GM18861 (cell line): ENCODE measurements at regions not wholly inside any gene's neighbourhood (a gene's known extent, or its start where the extent isn't known, plus 50 kb on each side); places are given as distances from the start of the nearest gene placed in this dataset.
"Not testable (repeated sequence)": the region's sequence is repeated elsewhere in the genome, so short reads cannot be mapped to it uniquely, and the experiment has no call there.

Experiments
- ATAC-seq: cut with Tn5 transposase; IDR thresholded peaks from one replicate; pipeline ENCODE4 v1.9.1; 2021; ENCODE audit not compliant: unreplicated experiment

DNA sequence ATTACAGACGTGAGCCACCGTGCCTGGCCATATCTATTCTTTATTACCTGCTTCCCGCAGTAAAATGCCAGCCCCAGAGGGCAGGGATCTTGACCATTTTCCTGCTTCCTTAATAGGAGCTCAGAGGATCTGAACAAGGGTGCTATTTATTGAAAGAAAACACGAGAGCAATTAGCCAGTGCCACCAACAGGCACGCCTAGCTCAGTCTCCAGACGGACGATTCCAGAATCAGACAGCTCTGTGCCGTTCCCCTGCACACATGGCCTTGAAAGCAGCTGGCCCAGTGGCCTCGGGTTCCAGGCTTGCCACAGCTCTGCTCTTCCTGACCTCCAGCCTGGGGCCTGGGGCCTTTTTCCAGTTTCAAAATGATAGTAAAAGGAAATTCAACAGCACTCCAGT, 135.2 kb upstream of the RFLNA start:
- no peak for ATAC-seq

- ATAC-seq, result no peak
Observed at GRCh38 chr12:124160097-124160756, 134.7 kb upstream of the RFLNA start.

DNA sequence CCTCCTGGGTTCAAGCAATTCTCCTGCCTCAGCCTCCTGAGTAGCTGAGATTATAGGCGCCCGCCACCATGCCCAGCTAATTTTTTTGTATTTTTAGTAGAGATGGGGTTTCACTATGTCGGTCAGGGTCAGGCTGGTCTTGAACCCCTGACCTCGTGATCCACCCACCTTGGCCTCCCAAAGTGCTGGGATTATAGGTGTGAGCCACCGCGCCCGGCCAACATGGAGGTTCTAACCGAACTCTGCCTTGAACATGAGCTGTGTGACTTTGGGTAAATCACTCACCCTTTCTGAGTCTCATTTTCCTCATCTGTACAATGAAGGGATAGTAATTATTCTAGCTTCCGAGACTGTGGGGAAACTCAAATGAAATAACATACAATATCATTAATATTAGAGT, 133.5 kb upstream of the RFLNA start:
- ATAC-seq, result not testable (repeated sequence)

GRCh38 chr12:124162151-124163110, 132.5 kb upstream of the RFLNA start:
- ATAC-seq, result no peak

DNA sequence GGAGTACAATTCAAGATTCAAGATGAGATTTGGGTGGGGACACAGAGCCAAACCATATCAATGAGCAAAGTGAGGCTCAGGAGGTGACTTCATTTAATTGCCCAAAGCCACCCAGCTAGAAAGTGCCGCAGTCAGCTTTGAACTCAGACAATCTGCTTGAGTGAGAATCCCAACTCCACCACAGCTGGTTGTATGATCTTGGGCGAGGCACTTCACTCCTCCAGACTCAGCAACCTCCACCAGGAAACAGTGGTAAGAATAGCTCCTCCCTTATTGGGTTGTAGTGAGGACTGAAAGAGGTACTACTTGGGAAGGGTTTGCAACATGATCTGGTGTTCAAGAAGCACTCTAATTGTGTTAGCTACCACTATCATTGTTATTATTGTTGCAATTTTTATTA, 129.2 kb upstream of the RFLNA start:
- no peak for ATAC-seq

DNA sequence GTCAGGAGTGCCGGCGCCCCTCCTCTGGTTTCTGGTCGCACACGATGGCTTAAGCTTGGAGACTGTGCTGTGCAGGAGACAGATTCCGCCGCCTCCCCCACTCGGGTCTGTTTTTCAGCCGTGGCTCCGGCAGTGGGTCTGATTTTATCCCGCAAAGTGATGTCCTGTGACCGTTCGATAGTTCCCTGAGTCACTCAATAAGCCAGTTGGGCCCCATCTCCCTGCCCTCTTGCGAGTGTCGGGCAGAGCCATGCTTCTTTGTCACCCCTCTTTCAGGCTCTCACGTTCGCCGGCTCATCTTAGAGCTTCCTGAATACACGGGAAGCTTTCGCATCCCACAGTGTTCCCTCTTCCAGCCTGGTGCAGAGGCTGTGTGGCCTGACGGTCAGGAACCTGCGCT, 127.8 kb upstream of the RFLNA start:
- ATAC-seq, result no peak

DNA sequence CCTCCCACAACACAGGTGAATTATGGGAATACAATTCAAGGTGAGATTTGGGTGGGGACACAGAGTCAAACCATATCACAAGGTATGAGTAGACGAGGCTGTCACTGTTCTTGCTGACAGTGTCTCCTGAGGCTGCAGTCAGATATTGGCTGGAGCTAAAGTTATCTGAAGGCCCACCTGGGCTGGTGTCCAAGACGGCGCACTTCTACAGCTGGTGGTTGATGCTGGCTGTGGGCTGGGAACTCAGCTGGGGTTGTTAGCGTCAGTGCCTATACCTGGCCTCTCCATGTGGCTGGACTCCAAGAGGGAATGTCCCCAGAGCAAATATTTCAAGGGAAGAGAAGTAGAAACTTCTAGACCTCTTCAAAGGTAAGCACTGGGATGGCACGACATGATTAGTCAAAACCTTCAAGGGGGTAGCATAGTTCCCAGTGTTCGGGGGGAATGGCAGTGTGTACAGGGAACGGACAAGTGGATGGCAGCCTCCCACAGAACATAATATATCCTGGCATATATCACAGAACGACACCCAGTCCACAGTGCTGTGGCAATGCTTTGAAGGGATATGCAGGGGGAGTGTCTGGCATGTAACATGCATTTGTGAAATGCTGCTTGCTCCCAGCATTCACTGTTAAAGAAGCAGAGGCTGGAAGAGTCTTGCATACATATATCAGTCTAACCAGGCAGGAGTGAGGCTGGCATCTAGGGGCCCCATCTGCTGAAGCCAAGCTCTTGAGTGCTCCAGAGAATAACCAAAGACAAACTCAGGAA, 126.7 kb upstream of the RFLNA start:
- no peak for ATAC-seq

GRCh38 chr12:124169577-124170284, 125.2 kb upstream of the RFLNA start:
- no peak for ATAC-seq

- no peak for ATAC-seq
Observed at GRCh38 chr12:124170760-124171159, 124.1 kb upstream of the RFLNA start.

DNA sequence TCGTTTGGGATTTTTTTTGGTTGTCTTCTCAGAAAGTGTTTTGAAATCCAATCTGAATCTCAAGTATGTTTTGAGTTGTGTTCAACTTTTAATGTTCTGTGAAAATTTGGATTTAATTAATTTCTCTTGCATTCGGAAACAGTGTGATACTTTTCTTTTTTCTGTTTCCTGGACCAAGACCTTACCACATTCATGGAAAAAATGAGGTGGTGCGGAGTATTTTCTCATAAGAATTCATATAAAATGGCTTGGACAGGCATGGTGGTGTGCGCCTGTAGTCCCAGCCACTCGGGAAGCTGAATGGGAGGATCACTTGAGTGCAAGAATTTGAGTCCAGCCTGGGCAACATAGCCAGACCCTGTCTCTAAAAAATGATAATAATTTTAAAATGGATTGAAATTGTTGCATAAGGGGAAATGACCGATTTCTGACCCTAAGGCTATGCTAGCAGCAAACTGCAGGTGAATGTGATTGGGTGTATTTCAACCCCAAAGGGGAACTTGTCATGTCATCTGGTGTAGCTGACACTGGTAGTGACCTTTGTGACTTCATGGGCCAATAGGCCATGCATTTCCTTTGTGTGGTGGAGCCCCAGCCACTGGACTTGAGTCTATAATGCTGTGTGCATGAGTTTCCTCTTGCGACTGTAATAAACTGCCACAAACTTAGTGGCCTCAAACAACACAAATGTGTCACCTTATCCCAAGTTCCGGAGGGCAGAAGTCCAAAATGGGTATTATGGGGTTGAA, 123.5 kb upstream of the RFLNA start:
- ATAC-seq, result no peak

DNA sequence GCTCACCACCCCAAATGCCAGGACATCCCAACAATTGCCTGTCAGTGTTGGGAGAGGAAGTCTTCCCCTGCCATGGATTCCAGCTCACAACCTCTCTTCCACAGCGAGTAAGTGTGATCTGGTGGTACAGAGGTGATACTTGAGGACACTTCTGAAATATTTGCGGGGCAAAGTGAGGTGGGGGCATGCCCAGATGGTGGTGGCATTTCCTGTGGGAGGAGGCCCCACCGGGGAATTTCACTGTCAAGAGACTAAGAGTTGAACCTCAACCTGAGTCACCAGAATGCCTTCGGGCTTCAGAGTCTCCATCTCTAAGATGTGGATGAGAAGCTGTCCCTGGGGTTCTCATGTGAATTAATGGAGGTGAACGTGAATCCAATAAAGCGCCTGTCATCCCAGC, 122.3 kb upstream of the RFLNA start:
- no peak for ATAC-seq

GRCh38 chr12:124173692-124174091, 121.2 kb upstream of the RFLNA start:
- ATAC-seq, result no peak

GRCh38 chr12:124174451-124175348, 120.2 kb upstream of the RFLNA start:
- no peak for ATAC-seq

DNA sequence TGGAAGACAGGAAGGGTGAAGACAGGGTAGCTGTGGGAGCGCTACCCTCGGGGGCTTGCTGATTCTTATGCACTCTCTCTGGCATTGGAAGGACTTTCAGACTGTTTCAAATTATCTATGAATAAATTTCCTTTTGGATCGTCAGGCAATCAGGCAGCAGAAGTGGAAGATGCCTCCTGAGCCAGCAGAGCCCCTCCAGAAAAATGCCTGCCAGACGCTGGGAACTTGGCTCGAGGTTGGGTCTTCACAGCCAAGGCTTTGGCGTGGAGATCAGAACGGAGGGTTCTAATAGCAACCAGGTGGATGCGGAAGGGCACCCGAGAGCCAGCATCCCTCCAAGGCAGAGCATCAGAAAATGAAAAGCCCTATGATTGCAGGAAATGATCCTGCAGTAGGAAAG, 119.2 kb upstream of the RFLNA start:
- ATAC-seq, result no peak

DNA sequence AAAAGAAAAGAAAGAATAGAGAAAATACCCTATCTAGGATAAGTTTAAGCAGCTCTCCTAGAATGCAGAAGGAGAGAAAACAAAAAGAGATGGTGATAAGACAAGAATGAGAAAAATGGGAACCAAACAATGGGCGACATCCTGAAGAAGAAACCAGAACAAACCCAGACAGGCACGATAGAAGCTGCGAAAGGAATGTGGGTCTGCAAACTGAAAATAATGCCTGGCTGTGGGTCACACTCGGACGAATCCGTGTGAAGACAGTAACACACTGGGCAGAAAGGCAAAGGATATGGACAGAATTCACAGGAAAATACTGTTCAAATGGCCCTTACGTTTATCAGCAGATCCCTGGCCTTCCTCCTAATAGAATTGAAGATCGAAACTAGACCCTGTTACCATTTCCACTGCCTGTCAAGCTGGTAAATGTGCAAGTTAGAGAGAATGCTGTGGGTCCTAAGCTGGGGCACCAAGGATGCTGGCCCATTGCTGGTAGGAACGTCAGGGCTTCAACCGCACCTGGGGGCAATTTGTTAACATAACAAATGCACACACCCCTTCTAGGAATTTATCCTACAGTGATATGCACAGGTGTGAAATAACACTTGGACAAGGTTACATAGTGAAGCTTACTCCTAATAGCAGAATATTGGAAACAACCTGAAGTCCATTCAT, 117.5 kb upstream of the RFLNA start:
- ATAC-seq, result no peak

DNA sequence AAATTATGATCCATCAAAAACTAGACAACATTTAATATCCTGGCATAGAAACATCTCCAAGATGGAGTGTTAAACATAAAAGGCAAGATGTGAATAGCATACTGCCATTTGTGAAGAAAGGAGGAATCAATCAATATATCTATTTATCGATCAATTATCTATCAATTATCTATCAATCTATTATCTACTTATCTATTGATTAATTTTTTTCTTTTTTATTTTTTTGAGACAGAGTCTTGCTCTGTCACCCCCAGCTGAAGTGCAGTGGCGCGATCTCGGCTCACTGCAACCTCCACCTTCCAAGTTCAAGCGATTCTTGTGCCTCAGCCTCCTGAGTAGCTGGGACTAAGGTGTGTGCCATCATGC, 117.0 kb upstream of the RFLNA start:
- no peak for ATAC-seq

GRCh38 chr12:124179936-124180607, 114.8 kb upstream of the RFLNA start:
- no peak for ATAC-seq

DNA sequence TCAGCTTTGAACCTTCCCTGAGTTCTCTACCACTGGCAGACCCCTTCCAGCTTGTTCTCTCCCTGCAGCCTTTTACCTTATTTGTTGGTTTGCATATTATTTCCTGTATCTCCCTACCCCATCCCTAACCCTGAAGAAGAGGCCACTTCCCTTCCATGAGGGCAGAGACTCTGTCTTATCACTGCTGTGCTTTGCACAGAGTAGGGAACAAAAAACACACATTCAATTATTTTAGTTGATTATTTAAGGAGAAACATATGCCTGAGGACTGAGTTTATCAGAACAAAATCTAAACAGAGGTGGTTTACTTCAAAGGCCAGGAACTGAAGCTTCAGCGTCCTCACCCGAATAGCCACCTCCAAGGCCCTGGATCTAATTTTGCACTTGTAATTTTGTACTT, 111.7 kb upstream of the RFLNA start:
- no peak for ATAC-seq
